ENCODE measurements at regions not wholly inside any gene's neighbourhood (a gene's known extent, or its start where the extent isn't known, plus 50 kb on each side); places are given as distances from the start of the nearest gene placed in this dataset.

DNA sequence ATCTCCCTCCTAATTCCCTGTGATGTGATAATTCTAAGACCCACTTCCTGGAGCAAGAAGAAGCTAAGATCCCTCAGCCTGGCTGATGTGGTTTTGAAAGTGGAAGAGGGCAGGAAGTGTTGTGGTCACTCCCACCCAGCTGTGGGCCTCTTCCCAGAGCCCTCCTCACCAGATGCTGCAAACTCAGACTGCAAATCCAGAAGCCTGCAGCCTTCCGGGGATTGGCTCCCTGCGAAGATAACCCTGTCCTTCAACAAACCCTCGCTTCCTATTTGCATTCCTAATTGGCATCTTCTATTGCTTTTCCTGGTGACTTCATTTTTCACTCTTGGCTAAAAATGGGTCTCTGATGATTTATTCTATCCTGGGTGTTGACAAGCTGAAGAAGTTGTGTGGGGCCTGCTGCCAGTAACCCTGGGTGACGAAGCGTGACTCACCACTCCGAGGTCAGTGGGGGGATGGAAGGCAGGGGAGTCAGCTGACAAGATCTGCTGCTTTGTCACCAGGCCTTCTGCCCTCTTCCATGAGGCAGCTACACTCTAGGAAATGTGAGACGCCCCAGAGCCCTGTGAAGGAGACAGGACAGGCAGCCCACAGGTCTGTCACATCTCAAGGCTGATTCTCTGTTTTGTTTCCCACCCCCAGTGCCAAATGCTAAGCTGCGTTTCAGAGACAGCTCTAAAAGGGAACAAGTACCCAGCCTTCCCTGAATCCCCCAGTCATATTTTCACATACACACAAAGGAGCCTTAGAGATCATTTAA is 99.7 kb upstream of the LIPC start (continued):
- TF ChIP-seq, protein P1, sequence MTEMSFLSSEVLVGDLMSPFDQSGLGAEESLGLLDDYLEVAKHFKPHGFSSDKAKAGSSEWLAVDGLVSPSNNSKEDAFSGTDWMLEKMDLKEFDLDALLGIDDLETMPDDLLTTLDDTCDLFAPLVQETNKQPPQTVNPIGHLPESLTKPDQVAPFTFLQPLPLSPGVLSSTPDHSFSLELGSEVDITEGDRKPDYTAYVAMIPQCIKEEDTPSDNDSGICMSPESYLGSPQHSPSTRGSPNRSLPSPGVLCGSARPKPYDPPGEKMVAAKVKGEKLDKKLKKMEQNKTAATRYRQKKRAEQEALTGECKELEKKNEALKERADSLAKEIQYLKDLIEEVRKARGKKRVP (CRISPR knock-in tag; IDR thresholded peaks at IDR 0.05), result no peak
- TF ChIP-seq, protein P2, sequence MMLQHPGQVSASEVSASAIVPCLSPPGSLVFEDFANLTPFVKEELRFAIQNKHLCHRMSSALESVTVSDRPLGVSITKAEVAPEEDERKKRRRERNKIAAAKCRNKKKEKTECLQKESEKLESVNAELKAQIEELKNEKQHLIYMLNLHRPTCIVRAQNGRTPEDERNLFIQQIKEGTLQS (CRISPR knock-in tag; IDR thresholded peaks at IDR 0.05), result peak; percentile 97
- TF ChIP-seq KLF13 (CRISPR knock-in tag; IDR thresholded peaks at IDR 0.05) (no peak), ZNF335 (CRISPR knock-in tag; IDR thresholded peaks at IDR 0.05) (no peak), MAFK (conservative IDR thresholded peaks at IDR 0.05 in 1 of 2, IDR thresholded peaks at IDR 0.05 in 1 of 2; ENCODE audit: low read length in 2 of 2) (no peak), U2AF1 (optimal IDR thresholded peaks at IDR 0.05; ENCODE audit: low read depth, low read length) (no peak), HIC2 (CRISPR knock-in tag; IDR thresholded peaks at IDR 0.05; ENCODE audit: low read depth) (no peak), PLSCR1 (CRISPR knock-in tag; IDR thresholded peaks at IDR 0.05; ENCODE audit: borderline replicate concordance) (no peak), WIZ (CRISPR knock-in tag; IDR thresholded peaks at IDR 0.05) (peak; percentile 23; the same call in 1 of the 2 replicates), HMG20B (CRISPR knock-in tag; conservative IDR thresholded peaks at IDR 0.05) (no peak), ZNF749 (CRISPR knock-in tag; IDR thresholded peaks at IDR 0.05; ENCODE audit: borderline replicate concordance) (no peak), ERF (CRISPR knock-in tag; IDR thresholded peaks at IDR 0.05) (no peak), FOXP1 (IDR thresholded peaks at IDR 0.05) (0 out of 2 replicates have a peak, but pooled peaks have one; percentile 25), FOXP1 (CRISPR knock-in tag; IDR thresholded peaks at IDR 0.05) (peak; percentile 84), ADNP (CRISPR knock-in tag; IDR thresholded peaks at IDR 0.05) (no peak), NFE2 (CRISPR knock-in tag; IDR thresholded peaks at IDR 0.05) (no peak; the same call in 1 of the 2 replicates), ATF2 (CRISPR knock-in tag; IDR thresholded peaks at IDR 0.05) (no peak)
- TF ChIP-seq, protein P3, sequence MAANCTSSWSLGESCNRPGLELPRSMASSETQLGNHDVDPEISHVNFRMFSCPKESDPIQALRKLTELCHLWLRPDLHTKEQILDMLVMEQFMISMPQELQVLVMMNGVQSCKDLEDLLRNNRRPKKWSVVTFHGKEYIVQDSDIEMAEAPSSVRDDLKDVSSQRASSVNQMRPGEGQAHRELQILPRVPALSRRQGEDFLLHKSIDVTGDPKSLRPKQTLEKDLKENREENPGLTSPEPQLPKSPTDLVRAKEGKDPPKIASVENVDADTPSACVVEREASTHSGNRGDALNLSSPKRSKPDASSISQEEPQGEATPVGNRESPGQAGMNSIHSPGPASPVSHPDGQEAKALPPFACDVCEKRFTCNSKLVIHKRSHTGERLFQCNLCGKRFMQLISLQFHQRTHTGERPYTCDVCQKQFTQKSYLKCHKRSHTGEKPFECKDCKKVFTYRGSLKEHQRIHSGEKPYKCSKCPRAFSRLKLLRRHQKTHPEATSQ (CRISPR knock-in tag; IDR thresholded peaks at IDR 0.05; ENCODE audit: borderline replicate concordance), result no peak
